Right kidney (tissue), 1 donor: ENCODE measurements at regions not wholly inside any gene's neighbourhood (a gene's known extent, or its start where the extent isn't known, plus 50 kb on each side); places are given as distances from the start of the nearest gene placed in this dataset.

ENCODE experiments used
- DNase-seq: peaks from one replicate; pipeline ENCODE4 v3.0.0-alpha.2; 2016

- no peak for DNase-seq
Measured at GRCh38 chr6:4320860-4321259, 185.5 kb upstream of the ECI2 start.

- peak; percentile 8 for DNase-seq
Measured at GRCh38 chr6:4319981-4320683, 184.8 kb upstream of the ECI2 start.

DNA sequence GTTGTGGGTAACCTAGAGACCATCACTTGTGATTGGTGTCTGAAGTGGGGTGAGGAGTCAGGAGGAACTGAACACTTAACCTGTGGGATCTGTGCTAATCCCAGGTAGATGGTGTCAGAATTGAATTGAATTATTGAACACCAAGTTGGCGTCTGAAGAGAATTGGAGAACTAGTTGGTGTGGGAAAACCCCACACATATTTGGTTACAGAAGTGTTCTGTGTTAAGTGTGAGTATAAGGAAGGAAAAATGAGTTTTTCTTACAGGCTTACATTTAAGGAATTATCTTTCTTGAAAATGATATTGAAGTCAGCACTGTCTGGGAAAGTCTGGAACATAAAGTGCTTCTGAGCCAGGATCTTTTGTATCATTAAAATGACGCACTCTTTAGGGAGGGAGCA, 182.9 kb upstream of the ECI2 start:
- no peak for DNase-seq

DNA sequence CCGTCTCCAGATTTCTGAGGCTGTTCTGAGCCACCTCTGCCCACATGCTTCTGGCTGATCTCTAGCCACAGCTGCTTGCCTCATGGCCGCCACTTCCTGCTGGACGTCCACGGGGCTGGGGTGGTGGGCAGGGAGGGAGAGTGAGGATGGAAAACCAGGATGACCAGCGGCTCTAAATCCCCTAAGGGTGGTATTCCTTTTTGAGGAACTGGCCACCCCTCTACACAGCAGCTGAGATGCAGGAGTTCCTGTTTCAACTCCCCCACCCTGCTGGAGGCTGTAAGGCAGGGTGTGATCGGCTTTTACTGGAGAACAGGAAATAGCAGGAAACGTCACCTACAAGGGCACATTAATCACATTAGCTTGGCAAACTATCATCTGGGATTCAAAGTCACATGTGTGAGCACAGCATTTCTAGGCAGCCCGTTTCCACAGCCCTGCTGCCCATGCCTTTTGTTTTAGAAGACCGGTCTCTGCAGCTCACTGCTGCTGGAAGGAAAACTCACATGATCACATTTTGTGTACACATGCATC, 181.6 kb upstream of the ECI2 start:
- DNase-seq, result peak; percentile 47

DNA sequence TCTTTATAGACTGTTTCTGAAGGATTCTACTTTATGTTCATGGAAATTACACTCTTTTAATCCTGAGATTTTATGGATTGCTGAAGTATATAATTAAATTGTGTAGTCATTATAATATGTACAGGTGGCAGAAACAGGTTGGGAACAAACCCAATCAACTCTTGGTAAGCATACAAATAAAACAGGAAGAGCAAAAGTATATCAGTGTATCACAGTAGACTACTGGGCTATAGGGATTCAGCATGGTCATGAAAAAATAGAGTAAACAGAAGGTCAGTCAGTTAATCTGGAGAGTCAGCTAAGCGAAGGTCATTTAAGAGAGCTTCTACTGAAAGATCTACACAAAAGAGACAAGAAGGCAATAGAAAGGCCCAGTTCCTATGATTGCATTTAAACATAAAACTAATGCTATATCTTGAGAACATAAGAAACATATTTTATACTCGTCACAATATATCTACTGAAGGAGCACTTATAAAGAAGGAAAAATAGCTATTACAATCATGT, 178.9 kb upstream of the ECI2 start:
- no peak for DNase-seq

GRCh38 chr6:4313044-4313686, 177.8 kb upstream of the ECI2 start:
- no peak for DNase-seq

GRCh38 chr6:4311976-4312860, 176.8 kb upstream of the ECI2 start:
- no peak for DNase-seq

DNA sequence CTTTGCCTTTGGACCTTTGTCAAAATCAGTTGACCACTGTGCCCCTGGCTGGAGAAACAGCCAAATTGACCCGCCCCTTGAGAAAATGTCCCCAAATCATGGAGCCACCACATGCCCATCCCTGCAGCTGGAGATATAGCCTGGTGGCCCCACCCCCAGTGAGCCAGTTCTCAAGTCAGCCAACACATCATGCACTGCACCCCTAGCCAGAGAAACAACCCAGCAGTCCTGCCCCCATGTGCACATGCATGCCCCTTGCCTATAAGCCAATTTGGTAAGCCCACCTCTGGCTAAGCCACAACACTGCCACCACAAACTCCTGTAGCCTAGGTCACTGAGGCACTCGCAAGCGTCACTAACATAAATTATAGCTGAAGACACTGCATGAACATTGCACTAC, 174.2 kb upstream of the ECI2 start:
- no peak for DNase-seq

DNA sequence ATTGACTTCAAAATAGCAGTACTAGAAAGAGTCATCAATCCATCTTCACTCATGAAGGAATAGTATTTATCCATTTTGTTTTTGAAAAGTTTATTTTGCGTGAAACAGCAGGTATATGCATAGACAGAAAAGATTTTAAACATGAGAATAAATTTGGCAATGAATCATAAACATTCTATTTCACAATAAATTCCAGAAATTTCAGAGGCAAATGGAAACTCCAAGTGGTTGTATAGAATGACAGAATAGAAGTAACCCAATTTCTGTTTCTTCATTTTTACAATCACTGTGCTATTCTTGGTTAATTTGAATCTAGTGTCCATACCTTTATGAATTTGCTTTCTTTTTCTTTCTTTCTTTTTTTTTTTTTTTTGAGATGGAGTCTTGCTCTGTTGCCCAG, 173.0 kb upstream of the ECI2 start:
- DNase-seq, result no peak

GRCh38 chr6:4304927-4305455, 169.6 kb upstream of the ECI2 start:
- DNase-seq, result no peak

DNA sequence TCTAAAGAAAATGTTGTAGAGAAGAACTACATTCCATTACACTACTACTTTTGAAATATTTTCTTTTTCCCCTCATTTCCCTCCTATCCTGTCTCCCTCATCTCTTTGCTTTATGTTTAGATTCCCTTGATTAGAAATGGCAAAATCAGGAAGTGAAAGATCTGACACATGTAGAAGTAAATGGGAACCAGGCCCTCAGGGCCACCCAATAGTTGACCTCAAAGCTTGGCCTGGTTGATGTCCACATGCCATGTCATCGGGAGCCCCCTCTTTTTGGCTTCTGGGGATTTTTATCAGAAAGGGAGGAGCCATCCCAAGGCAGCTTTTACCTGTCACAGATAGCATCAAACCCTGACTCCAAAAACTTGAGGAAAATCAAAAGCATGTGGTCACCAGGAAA, 168.3 kb upstream of the ECI2 start:
- no peak for DNase-seq

DNA sequence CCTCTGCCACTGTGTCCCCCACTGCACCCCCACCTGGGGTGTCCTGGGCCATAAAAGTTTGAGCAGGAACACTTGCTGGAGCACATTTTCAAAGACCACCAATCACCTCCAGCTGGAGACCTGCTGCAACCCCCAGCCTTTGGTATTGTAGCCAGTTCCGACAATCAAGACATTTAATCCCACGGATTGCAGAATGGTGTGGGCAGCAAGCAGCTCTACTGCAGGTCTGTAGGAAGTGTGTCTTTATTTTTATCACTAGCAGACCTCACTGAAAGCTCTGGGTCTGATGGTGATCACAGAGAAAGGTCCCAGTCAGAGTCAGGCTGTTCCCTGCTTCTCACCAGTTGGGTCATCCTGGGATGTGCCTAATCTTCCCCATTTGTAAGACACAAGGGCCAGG, 167.1 kb upstream of the ECI2 start:
- DNase-seq, result no peak

DNA sequence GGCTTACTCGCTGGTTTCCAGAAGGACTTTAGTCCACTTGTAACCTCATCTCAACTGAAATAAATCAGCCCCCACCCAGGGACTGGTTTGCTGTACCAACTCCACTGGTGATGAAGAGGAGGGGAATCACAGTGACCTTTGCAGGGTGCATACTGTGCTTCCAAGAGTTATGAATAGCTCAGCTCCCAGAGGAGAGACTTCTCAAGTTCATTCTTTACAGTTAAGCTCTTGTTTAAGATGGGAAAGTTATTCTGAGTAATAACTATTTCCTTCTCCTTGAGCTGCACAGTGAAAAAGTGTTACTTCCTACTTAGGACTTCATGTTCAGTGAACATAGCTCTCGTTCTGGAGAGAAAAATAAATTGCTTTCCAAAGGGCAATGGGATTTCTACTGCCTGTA, 166.5 kb upstream of the ECI2 start:
- DNase-seq, result no peak

GRCh38 chr6:4300917-4301316, 165.5 kb upstream of the ECI2 start:
- DNase-seq, result no peak

GRCh38 chr6:4299476-4299875, 164.1 kb upstream of the ECI2 start:
- DNase-seq, result no peak

DNA sequence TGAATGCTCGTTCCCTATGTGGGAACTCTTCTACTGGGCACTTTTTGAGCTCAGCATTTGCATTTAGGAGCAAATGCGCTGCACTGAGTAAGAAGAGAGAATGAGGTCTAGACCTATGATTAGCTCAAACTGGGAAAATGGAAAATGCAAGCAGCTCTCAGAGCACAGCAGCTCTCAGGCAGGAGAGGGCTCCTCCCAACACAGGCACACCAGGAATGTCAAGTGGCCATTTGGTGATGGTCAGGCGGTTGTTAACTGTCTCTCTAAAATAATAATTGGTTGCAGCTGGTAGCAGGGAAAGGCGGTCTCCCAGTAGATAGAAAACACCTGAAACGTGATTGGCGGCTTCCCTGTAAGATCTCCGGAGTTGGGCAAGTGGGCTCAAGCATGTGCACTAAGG, 162.0 kb upstream of the ECI2 start:
- DNase-seq, result no peak

DNA sequence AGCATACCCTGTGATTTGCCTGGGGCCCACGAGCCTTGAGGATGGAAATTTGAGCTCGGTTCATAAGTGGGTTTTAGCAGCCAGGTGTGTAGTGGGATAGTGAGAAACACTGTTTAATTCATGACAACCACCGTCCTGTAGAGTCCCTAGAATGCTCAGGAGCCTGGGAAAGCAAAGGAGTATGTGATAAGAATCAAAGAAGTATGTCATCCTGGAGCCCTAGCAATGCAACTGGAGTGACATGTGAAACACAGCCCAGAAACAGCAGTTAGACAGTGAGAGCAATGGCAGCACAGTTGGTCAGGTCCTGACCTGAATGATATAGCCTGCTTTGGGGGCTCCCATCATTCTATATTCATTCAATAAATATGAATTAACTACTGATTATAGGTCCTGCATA, 161.2 kb upstream of the ECI2 start:
- DNase-seq, result no peak

DNA sequence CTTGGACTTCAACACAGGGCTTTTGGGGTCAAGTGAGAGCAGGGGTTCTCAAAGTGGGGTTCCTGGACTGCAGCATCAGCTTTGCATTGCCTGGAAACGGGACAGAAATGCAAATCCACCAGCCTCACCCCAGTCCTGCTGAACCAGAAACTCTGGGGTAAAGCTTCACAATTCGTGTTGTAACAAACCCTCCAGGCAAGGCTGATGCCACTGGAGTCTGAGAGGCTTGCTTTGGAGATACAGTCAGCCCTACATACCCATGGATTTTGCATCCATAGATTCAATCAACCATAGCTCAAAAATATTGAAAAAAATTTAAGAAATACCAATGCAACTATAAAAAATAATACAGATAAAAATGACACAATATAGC, 160.4 kb upstream of the ECI2 start:
- DNase-seq, result no peak

DNA sequence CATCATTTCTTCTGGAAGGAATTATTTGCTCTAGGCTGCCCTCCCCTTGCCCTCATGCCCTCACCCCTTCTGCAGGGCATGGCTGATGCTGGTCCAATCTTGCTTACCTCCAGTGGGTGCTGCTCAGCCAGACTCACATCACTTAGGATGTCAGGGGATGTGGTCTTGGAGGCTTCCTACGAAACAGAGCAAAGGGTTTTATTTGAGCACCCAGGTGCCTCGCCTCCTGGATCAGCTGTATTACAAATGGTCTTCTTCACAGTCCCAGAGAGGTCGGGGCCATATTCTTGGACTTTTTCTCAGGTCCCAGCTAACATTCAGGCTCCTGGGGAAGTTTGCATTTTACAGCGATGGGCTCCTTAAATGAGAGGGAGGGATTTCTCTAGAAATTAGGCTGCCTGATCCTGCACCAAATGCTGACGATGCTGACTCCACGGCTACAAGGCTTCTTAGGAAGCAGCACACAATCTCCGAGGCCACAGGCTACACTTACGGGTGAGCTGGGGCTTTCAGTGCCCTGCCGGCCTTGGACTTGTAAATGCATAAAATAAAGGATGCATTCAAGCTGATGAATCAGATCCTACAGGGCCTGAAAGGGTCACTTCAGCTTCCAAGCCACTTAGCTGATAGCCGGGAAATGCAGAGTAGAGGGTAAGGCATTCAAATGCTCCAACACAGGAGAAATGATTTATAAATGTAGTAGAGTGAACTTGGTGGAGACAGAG, 159.8 kb upstream of the ECI2 start:
- DNase-seq, result no peak

- no peak for DNase-seq
Measured at GRCh38 chr6:4294636-4295035, 159.3 kb upstream of the ECI2 start.

DNA sequence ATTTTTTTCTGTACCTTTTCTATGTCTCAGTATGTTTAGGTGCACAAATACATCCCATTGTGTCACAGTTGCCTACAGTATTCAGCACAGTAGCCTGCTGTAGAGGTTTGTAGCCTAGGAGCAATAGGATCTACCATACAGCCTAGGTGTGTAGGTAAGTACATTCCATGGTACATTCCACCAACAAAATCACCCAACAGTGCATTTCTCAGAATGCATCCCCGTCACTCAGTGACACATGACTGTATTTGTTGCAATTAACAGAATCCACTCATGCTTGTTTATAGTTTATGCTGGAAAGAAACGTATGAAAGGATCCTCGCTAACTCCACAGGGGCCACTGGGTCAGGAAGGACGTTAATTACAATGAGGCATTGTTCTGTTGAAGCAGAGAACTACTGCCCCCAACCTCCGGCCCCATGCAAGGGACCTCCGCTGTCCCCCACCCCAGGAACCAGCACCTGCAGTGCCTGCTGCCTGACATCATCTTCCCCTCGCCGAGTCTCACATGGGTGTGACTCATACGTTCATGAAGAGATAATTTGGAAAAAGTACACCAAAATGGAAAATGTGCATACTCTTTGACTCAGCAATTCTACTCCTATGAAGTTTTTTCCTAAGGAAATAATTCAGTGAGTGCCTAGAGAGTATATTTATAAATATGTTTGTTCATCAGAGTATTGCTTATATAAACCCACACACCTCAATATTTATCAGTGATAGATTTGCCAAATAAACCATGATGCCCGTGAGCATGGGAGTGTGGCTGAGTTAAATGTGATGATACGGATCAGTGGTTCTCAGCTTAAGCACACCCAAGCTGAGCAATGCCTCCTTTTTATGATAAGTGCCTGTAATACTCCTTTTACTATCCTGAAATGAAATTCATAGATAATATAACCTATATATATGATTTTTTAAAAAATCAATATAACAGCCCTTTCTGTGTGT, 156.4 kb upstream of the ECI2 start:
- DNase-seq, result no peak
